GM12872 (cell line): ENCODE measurements at regions not wholly inside any gene's neighbourhood (a gene's known extent, or its start where the extent isn't known, plus 50 kb on each side); places are given as distances from the start of the nearest gene placed in this dataset.

ENCODE experiments used
- TF ChIP-seq, protein P1 (sequence below): IDR thresholded peaks from 3 replicates; pipeline ENCODE4 v1.5.1; 2011; ENCODE audit warnings: low read depth, mild to moderate bottlenecking, low read length, moderate library complexity; ENCODE audit not compliant: insufficient read depth

GRCh38 chr2:2484301-2484700, 153.2 kb upstream of the MYT1L start:
- TF ChIP-seq, protein P1, sequence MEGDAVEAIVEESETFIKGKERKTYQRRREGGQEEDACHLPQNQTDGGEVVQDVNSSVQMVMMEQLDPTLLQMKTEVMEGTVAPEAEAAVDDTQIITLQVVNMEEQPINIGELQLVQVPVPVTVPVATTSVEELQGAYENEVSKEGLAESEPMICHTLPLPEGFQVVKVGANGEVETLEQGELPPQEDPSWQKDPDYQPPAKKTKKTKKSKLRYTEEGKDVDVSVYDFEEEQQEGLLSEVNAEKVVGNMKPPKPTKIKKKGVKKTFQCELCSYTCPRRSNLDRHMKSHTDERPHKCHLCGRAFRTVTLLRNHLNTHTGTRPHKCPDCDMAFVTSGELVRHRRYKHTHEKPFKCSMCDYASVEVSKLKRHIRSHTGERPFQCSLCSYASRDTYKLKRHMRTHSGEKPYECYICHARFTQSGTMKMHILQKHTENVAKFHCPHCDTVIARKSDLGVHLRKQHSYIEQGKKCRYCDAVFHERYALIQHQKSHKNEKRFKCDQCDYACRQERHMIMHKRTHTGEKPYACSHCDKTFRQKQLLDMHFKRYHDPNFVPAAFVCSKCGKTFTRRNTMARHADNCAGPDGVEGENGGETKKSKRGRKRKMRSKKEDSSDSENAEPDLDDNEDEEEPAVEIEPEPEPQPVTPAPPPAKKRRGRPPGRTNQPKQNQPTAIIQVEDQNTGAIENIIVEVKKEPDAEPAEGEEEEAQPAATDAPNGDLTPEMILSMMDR: no peak

- TF ChIP-seq, protein P1: no peak
Measured at GRCh38 chr2:2482851-2483250, 151.8 kb upstream of the MYT1L start.

DNA sequence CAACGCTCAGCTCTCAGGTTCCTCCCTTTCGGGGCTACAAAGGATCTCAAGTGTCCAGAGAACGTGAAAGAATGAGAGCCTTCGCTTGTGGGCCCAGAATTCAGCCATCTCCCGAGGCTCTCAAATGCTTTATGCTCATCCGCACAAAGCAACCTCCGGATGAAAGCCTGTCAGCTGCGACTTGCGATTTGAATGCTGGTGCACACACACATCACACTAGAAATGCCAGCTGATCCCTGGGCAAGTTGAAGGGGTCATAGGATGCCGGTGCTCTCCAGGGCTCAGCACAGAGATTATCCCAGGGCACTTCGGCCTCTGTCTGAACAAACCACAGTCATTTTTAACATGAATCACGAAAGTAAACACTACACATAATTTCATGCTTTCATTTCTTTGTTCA, 141.8 kb upstream of the MYT1L start:
- TF ChIP-seq, protein P1: no peak

DNA sequence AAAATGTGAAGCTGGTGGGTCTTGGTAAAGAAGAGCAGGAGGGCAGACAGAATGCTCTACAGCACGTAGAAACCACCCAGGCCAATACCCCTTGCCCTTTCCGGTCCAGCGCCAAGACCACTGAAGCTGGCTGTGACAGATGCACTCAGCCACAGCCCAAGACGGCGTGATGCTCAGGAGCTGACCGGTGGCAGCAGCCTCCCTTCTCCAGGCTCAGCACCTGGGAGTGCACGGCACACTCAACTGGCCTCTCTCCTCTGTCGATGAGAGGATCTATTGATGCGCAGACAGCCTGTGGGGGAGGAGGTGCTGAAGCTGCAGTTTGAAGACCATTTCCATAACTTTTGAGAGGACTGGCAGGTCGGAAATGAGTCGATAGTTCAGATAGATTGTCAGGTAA, 141.0 kb upstream of the MYT1L start:
- TF ChIP-seq, protein P1: no peak

DNA sequence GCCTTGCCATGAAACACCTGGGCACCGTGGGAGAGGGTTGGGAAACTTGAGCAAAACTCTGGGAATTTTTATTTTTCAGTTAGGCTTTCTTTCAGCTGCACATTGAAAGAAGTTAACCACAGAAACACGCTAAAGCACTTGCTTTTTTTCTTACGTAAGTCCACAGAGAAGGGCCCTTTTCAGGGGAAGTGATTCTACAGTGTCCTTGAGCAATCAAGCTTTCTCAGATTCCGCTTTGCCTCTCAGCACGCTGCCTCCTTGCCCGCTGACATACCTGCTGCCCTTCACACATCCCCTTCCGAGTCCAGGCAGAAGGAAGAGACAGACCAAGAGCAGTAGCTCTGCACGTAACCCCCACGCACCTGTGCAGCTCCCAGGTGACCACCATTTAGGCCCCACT, 135.5 kb upstream of the MYT1L start:
- TF ChIP-seq, protein P1: no peak

- TF ChIP-seq, protein P1: no peak
Measured at GRCh38 chr2:2464643-2465042, 133.6 kb upstream of the MYT1L start.

- TF ChIP-seq, protein P1: no peak
Measured at GRCh38 chr2:2464094-2464493, 133.0 kb upstream of the MYT1L start.

GRCh38 chr2:2456721-2457120, 125.6 kb upstream of the MYT1L start:
- TF ChIP-seq, protein P1: no peak
